Fibroblast of the aortic adventitia (primary cell): ENCODE measurements at regions not wholly inside any gene's neighbourhood (a gene's known extent, or its start where the extent isn't known, plus 50 kb on each side); places are given as distances from the start of the nearest gene placed in this dataset.

Source experiments
- DNase-seq: peaks from one replicate; pipeline ENCODE4 v3.0.0-alpha.2; 2010; ENCODE audit warnings: low read depth
- H3K4me3 ChIP-seq: 2 replicates; pipeline ENCODE4 v1.5.1; 2011; ENCODE audit warnings: low read depth, mild to moderate bottlenecking, control low read depth, low read length, moderate library complexity
- CTCF ChIP-seq: IDR thresholded peaks from 2 replicates; pipeline ENCODE4 v1.5.1; 2011; ENCODE audit warnings: mild to moderate bottlenecking, low read length, control low read depth, inconsistent platforms; ENCODE audit not compliant: insufficient read depth

DNA sequence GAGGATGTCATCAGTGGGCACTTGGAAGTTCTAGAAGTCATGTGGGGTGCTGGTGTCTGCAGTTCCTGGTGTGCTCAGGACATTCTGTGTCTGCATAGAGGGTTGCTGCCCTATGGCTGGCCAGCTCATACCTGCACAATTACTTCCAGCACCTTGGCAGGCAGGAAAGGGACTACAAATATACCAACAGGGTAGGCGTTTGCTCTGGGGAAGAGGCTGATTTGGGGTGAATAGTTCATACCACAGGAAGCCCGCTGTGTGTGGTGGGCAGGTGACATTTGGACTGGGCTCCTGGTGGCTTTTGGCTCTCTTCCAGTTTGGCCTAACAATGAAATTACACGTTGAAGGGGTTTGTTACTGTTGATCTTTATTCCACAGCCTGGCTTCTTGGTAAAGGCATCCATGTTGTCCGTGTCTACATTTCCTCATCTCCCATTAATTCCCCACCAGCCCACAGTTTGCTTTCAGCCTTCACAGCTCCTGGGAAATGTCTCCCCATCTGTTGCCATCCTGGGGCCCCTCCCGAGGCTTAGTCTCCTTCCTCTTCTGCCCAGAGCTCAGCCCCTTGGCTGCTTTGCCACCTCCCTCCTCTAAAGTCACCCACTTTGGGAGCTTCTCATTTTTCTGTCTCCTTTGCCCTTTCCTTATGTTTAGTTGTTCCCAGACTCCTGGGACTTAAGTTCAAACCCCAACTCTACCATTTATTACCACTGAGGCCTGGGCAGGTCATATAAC, 88.1 kb downstream of the RSPH3 start:
- DNase-seq: no peak
- no peak overlapping the region for H3K4me3 ChIP-seq
- no peak for TF ChIP-seq CTCF

- no peak overlapping the region for H3K4me3 ChIP-seq
- no peak for TF ChIP-seq CTCF
- no peak for DNase-seq
Measured at GRCh38 chr6:158910484-158911440, 89.2 kb downstream of the RSPH3 start.

DNA sequence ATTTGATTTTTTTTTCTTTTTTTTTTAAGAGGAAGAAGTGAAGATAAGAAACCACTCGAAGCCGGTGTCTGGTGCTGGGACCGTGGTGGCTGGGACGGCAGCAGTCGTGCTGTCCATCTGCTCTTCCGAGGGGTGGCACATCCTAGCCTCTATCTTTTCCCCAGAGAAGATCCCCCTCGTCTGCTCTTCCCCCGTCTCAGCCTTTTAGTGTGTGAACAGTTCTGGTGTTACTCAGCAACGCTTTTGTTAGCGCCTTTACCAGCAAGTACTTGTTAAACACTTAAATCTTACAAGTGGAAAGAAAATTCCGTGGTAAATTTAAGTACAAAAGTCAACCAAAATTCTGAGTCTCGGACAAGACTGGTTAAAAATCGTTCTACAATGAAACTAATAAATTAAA, 90.1 kb downstream of the RSPH3 start:
- H3K4me3 ChIP-seq: no peak overlapping the region
- no peak for TF ChIP-seq CTCF
- DNase-seq: no peak

GRCh38 chr6:158908606-158909005, 89.4 kb upstream of the EZR start:
- TF ChIP-seq CTCF: no peak
- H3K4me3 ChIP-seq: no peak overlapping the region
- no peak for DNase-seq

GRCh38 chr6:158907931-158908330, 88.8 kb upstream of the EZR start:
- H3K4me3 ChIP-seq: no peak overlapping the region
- no peak for DNase-seq
- TF ChIP-seq CTCF: no peak

DNA sequence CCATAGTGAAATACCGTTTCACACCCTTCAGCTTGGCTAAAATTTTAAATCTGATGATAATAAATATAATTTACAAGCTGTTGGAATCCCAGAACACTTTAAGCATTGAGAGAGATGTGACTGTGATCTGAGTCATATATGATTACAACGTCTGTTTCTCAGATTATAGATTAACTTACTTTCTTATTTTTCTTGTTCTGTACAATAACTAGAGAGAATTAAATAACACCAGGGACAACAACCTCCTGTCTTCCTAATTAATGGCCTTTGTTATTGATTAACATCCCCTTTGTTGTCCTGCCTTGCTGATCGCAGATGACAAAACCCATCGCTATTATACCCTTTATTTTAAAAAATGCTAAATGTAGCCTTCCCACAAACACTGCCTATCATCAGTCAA, 87.8 kb upstream of the EZR start:
- DNase-seq: no peak
- no peak for TF ChIP-seq CTCF
- no peak overlapping the region for H3K4me3 ChIP-seq
